GM23338 (cell line): ENCODE measurements at regions not wholly inside any gene's neighbourhood (a gene's known extent, or its start where the extent isn't known, plus 50 kb on each side); places are given as distances from the start of the nearest gene placed in this dataset.

Source experiments
- ATAC-seq: fragments of 200-7000 bp; cut with Tn5 transposase; 3 replicates; pipeline ENCODE4 v1.9.1; 2020
- DNase-seq: peaks from one replicate; pipeline ENCODE4 v3.0.0-alpha.2; 2015; ENCODE audit warnings: low spot score
- H2AFZ ChIP-seq: fragments of 200-600 bp; sonication (generic); 2 replicates; pipeline ENCODE4 v1.8.0; 2016; ENCODE audit warnings: antibody characterized with exemption, mild to moderate bottlenecking, moderate library complexity
- H3F3A ChIP-seq: fragments of 200-600 bp; sonication (generic); replicated peaks from 2 replicates; pipeline ENCODE4 v1.8.0; 2017; ENCODE audit warnings: antibody characterized with exemption, mixed run types, low read depth
- H3K27ac ChIP-seq: fragments of 200-600 bp; sonication (generic); 2 replicates; pipeline ENCODE4 v1.6.1; 2016; ENCODE audit warnings: low read depth
- H3K27me3 ChIP-seq: fragments of 200-600 bp; sonication (generic); 2 replicates; pipeline ENCODE4 v1.8.0; 2016; ENCODE audit warnings: mild to moderate bottlenecking, mixed run types, moderate library complexity; ENCODE audit not compliant: insufficient read depth
- H3K36me3 ChIP-seq: fragments of 200-600 bp; sonication (generic); 2 replicates; pipeline ENCODE4 v1.8.0; 2016; ENCODE audit warnings: mild to moderate bottlenecking; ENCODE audit not compliant: insufficient read depth
- H3K4me1 ChIP-seq: fragments of 200-600 bp; sonication (generic); 2 replicates; pipeline ENCODE4 v1.8.0; 2016; ENCODE audit warnings: mild to moderate bottlenecking, moderate library complexity; ENCODE audit not compliant: insufficient read depth
- H3K4me2 ChIP-seq: fragments of 200-600 bp; sonication (generic); 2 replicates; pipeline ENCODE4 v1.7.1; 2017; ENCODE audit warnings: mixed run types
- H3K4me3 ChIP-seq: fragments of 200-600 bp; sonication (generic); 2 replicates; pipeline ENCODE4 v1.6.1; 2016; ENCODE audit warnings: mixed run types
- H3K79me2 ChIP-seq: fragments of 200-600 bp; sonication (generic); replicated peaks from 2 replicates; pipeline ENCODE4 v1.8.0; 2017; ENCODE audit warnings: mild to moderate bottlenecking; ENCODE audit not compliant: insufficient read depth
- H3K9me2 ChIP-seq: fragments of 200-600 bp; sonication (generic); 2 replicates; pipeline ENCODE4 v1.8.0; 2017; ENCODE audit not compliant: insufficient read depth
- H4K20me1 ChIP-seq: fragments of 200-600 bp; sonication (generic); replicated peaks from 2 replicates; pipeline ENCODE4 v1.8.0; 2017; ENCODE audit warnings: mild to moderate bottlenecking; ENCODE audit not compliant: insufficient read depth
- H3K27ac Mint-ChIP-seq: 2 replicates; pipeline ENCODE4 v1.8.0; 2020; ENCODE audit warnings: inconsistent platforms, mild to moderate bottlenecking, moderate library complexity, mixed read lengths
- H3K27me3 Mint-ChIP-seq: 3 replicates; pipeline ENCODE4 v1.8.0; 2022; ENCODE audit warnings: low read depth, mild to moderate bottlenecking, moderate library complexity, mixed read lengths, inconsistent platforms; ENCODE audit not compliant: insufficient read depth, poor library complexity
- H3K36me3 Mint-ChIP-seq: 3 replicates; pipeline ENCODE4 v1.8.0; 2021; ENCODE audit warnings: low read depth, mild to moderate bottlenecking, inconsistent platforms, moderate library complexity, mixed read lengths
- H3K4me1 Mint-ChIP-seq: 3 replicates; pipeline ENCODE4 v1.8.0; 2020; ENCODE audit warnings: mild to moderate bottlenecking, inconsistent platforms, mixed read lengths
- H3K4me3 Mint-ChIP-seq: 3 replicates; pipeline ENCODE4 v1.8.0; 2021; ENCODE audit warnings: moderate library complexity, mild to moderate bottlenecking, inconsistent platforms, mixed read lengths
- H3K9me3 Mint-ChIP-seq: 3 replicates; pipeline ENCODE4 v1.8.0; 2020; ENCODE audit warnings: moderate library complexity, mild to moderate bottlenecking, inconsistent platforms, mixed read lengths
- CREB1 ChIP-seq: fragments of 250-450 bp; sonication (Bioruptor Pico); IDR thresholded peaks from 2 replicates; pipeline ENCODE4 v1.5.0; 2020; ENCODE audit warnings: low read depth, mild to moderate bottlenecking, moderate library complexity
- CTCF ChIP-seq, 2 experiments: fragments of 200-600 bp in 1 of 2; sonication (generic) in 1 of 2; conservative IDR thresholded peaks; 2 replicates each; pipeline versions ENCODE4 v1.5.1 to v1.6.1; 2016 to 2017; ENCODE audit warnings: antibody characterized with exemption in 2 of 2, low read depth in 2 of 2, mild to moderate bottlenecking in 2 of 2, moderate library complexity in 1 of 2
- EZH2 ChIP-seq: fragments of 200-600 bp; sonication (generic); IDR thresholded peaks from one replicate; pipeline ENCODE4 v1.8.0; 2017; ENCODE audit warnings: antibody characterized with exemption, mild to moderate bottlenecking, low read depth; ENCODE audit not compliant: unreplicated experiment
- EZH2phosphoT487 ChIP-seq: fragments of 200-600 bp; sonication (generic); IDR thresholded peaks from one replicate; pipeline ENCODE4 v1.8.1; 2018; ENCODE audit warnings: antibody characterized with exemption; ENCODE audit not compliant: unreplicated experiment
- JUNB ChIP-seq: IDR thresholded peaks from one replicate; pipeline ENCODE4 v1.6.1; 2016; ENCODE audit warnings: antibody characterized with exemption; ENCODE audit not compliant: unreplicated experiment
- NANOG ChIP-seq: IDR thresholded peaks from 2 replicates; pipeline ENCODE4 v1.6.1; 2016; ENCODE audit warnings: antibody characterized with exemption, borderline replicate concordance
- POLR2AphosphoS5 ChIP-seq: IDR thresholded peaks from 2 replicates; pipeline ENCODE4 v1.6.1; 2016; ENCODE audit warnings: antibody characterized with exemption, low read depth
- REST ChIP-seq: IDR thresholded peaks from one replicate; pipeline ENCODE4 v1.6.1; 2018; ENCODE audit warnings: antibody characterized with exemption; ENCODE audit not compliant: unreplicated experiment
- STAT1 ChIP-seq: IDR thresholded peaks from one replicate; pipeline ENCODE4 v1.6.1; 2016; ENCODE audit warnings: antibody characterized with exemption; ENCODE audit not compliant: unreplicated experiment
- ZNF114 ChIP-seq: fragments of 250-450 bp; sonication (Bioruptor Pico); IDR thresholded peaks from 2 replicates; pipeline ENCODE4 v1.5.0; 2020; ENCODE audit warnings: mild to moderate bottlenecking, moderate library complexity
- ZNF331 ChIP-seq: fragments of 250-450 bp; sonication (Bioruptor Pico); IDR thresholded peaks from 2 replicates; pipeline ENCODE4 v1.5.0; 2020; ENCODE audit warnings: low read depth, mild to moderate bottlenecking, moderate library complexity
- ZNF462 ChIP-seq: fragments of 250-450 bp; sonication (Bioruptor Pico); IDR thresholded peaks from 2 replicates; pipeline ENCODE4 v1.5.0; 2020; ENCODE audit warnings: mild to moderate bottlenecking, moderate library complexity
- TF ChIP-seq, protein P1 (sequence below): IDR thresholded peaks from 2 replicates; pipeline ENCODE4 v1.6.1; 2016; ENCODE audit warnings: antibody characterized with exemption

- Histone ChIP-seq H4K20me1 (no peaks in the 10 kb centered on the region), H3K36me3 (no peaks in the 10 kb centered on the region), H2AFZ (no peak overlapping the region), H3K4me3 (no peak overlapping the region), H3K79me2 (no peaks in the 10 kb centered on the region), H3F3A (no peaks in the 10 kb centered on the region), H3K4me1 (no peaks in the 10 kb centered on the region), H3K4me2 (no peak overlapping the region), H3K27ac (no peak overlapping the region), H3K27me3 (no peaks in the 10 kb centered on the region), H3K9me2 (no peaks in the 10 kb centered on the region)
- Mint-ChIP-seq H3K36me3 (no peaks in the 10 kb centered on the region), H3K4me1 (no peaks in the 10 kb centered on the region), H3K27ac (no peak overlapping the region), H3K27me3 (no peaks in the 10 kb centered on the region), H3K9me3 (no peaks in the 10 kb centered on the region), H3K4me3 (no peak overlapping the region)
- ATAC-seq (no peak), DNase-seq (no peak)
- TF ChIP-seq ZNF462 (CRISPR knock-in tag) (no peak), STAT1 (no peak), CTCF (conservative IDR thresholded peaks at IDR 0.05; ENCODE audit: low read depth in 2 of 2) (no peak), POLR2AphosphoS5 (no peak), EZH2 (no peak), REST (no peak), ZNF114 (CRISPR knock-in tag) (no peak), EZH2phosphoT487 (no peak), CREB1 (CRISPR knock-in tag) (no peak), JUNB (no peak), ZNF331 (CRISPR knock-in tag) (no peak), NANOG (no peak)
- TF ChIP-seq, protein P1, sequence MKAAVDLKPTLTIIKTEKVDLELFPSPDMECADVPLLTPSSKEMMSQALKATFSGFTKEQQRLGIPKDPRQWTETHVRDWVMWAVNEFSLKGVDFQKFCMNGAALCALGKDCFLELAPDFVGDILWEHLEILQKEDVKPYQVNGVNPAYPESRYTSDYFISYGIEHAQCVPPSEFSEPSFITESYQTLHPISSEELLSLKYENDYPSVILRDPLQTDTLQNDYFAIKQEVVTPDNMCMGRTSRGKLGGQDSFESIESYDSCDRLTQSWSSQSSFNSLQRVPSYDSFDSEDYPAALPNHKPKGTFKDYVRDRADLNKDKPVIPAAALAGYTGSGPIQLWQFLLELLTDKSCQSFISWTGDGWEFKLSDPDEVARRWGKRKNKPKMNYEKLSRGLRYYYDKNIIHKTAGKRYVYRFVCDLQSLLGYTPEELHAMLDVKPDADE, result no peak
Measured at GRCh38 chr1:219414250-219414649, 198.7 kb downstream of the ZC3H11B start.
